Stimulated activated CD4-positive, alpha-beta T cell treated with anti-CD3 and anti-CD28 coated beads, Interleukin-12 subunit alpha, Interleukin-12 subunit beta, amount 100 ng/mL, for 48 hours (primary cell): ENCODE measurements at regions not wholly inside any gene's neighbourhood (a gene's known extent, or its start where the extent isn't known, plus 50 kb on each side); places are given as distances from the start of the nearest gene placed in this dataset.

Source experiments
- DNase-seq, 3 donors: peaks; one replicate each; pipeline ENCODE4 v3.0.0-alpha.2; 2020; ENCODE audit warnings: low read depth in 2 of 3, low spot score in 1 of 3

DNA sequence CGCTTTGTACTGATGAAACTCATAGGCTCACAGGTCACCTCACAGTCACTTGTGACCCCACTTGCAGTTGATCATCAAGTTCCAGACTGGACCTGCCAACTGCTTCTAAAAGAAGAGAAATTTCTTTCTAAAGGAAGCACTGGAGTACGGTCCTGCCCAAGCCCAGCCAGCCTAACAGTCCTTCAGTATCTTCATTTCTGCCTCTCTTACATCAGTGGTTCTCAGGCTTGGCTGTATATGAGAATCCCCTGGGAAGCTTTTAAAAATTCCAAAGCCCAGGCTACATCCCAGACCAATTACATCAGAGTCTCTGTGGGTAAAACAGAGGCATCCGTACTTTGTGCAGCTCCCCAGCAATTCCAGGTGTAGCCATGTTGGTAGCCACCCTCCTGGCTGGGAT, 282.1 kb downstream of the NFIB start:
- no peak for DNase-seq

DNA sequence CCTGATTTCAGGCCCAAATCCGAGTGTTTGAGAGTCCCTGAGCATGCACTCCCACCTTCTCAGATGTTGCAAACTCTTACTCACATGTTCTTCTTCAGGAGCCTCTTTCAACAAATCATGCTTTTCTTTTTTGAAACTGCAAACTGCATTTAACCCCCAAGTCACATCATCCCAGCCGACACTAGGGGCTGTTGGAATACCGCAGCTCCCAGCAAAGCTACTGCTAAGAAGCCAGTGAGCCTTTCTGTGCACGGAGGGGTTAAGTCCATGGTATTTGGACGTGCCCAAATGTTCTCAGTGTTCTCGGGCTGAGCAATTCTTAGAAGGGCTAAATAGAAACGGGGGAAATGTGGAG, 282.9 kb downstream of the NFIB start:
- DNase-seq = no peak

DNA sequence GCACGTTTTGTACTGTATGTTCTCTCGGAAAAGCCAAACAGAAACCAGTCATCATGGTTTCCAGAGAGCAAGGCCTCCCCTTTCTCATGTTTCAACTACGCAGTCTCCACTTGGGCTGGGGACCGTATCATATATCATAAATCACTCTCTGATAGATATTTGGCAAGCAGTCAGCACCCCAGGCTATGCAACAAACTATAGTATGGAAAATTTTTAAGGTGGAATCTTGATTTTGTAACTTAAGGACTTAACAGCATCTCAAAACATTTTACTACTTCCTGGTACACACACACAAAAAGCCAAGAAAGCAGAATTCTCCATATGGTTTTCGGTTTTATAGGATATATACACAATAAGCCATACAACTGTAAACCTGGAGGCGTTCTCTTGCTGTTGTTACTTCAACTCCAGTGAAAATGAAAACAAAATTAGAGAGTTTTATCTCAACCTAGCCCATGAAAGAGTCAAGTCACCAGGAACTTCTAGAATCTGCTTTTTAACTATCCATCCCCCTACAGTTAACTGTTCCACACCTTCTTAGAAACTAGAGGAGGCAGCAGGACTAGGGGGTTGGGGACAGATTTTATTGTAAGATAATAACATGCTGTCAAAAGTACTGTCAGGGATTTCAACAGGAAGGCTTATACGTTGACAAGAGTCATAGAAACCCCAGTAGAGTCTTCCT, 283.4 kb downstream of the NFIB start:
- DNase-seq = no peak

DNA sequence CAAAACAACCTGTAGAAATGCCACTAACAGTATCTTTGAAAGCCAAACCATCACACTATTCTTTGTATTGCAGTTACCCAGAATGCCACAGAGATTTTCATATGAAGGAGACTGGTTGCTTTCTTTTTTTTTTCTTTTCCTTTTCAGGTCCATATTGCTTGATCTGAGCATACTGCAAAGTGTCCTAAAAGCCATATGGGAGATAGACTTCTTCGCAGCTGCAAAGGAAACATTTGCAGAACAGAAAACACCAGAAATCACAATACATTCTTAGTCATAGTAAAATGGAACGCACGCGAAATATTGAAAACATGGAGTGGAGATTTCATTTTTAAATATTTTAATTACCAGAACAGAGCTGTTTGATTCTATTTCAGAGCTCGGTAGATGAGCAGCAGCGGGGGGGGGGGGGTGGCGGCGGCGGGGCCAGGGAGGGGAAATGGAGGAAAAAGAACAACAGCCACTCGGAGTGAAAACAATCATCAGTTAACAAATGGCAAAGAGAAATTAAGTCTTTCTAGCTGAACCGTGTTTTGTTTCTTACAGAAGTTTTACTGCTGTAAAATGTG, 284.1 kb downstream of the NFIB start:
- no peak for DNase-seq

DNA sequence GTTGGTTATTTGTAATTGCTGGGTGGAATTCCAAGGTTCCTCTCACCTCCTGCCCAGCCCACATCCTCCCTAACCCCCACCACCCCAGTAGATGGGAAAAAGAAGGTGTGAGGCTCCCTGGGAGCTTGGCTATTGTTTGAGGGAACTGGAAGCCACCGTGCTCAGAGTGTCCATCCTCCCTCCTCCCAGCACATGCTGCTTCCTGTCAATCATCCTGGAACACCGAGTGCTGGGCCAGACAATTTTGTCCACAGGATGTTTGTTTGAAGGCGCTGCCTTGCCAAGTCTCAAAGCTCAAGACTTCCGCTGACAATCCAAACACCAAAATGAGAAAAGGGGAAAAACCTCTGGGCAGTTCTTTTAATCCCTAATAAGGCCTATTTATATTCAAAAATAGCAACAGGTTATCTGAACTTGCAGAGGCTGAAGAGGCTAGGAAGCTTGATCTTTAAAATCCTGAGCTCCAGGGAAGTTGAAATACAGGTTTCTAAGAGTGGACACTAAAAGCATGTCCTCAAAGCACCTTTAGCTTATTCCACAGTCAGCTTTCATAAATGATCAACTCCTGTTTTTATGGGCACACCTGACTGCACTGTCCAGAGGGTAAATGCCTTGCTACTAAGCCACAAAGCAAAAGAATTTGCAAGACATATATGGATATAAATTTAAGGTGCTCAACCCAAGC, 286.7 kb downstream of the NFIB start:
- no peak for DNase-seq

DNA sequence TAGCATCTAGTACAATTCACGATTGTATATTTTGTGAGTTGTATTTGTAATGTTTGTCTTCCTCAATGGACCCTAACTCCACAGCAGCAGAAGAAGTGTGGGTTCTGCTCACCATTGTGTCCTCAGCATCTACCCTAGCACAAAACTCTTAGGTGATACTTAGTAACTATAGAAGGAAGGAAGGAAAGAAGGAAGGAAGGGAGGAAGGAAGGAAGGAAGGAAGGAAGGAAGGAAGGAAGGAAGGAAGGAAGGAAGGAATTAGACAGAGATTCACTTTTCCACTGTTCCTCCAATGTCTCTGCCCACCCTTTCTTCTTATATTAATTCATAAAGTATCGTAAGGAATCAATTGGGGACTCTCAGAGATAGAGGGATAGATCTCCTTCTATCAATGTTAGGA, 288.2 kb downstream of the NFIB start:
- no peak for DNase-seq

DNA sequence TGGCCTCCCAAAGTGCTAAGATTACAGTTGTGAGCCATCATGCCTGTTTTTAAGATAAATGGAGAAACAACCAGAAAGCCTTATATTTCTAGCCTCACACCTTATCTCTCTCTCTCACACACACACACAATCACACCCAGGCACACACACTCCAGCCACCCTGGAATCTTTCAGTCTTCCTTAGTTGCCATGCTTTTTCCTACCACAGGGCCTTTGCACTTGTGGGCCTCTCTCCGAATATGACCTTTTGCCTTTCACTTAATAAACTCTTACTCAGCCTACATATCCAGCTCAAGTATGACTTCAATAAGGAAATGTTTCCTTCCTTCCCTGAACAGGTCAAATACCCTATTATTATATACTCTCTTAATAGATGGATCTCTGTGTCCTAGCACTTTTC, 290.7 kb downstream of the NFIB start:
- no peak for DNase-seq

DNA sequence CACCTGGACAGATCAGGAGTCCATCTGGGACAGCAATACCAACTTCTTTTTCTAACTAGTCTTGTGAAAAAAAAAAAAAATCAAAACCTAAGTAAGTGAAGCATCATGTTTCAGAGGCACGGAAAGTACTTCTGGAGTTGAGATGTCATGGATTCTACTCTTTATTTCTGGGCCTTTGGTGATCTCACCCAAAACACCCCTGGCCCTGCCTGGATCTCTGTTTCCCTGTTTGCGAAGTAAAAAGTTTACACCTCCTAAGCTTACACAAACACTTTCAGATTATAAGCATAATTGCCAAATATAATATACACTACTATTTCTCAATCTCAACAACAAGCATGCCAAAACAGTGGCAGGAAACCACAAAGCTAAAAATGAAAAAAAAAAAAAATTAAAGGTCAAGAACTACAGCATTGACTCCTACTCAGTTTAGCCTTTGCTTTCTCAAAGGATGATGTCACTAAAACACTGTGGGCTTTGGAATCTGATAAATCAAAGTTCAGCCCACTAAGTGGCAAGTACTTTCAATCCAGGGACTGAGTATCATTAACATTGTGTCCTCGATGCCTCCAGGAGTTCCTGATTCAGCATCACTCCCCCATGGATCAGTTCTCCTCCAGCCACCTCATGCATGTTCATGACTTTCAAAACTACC, 291.9 kb downstream of the NFIB start:
- DNase-seq = no peak

DNA sequence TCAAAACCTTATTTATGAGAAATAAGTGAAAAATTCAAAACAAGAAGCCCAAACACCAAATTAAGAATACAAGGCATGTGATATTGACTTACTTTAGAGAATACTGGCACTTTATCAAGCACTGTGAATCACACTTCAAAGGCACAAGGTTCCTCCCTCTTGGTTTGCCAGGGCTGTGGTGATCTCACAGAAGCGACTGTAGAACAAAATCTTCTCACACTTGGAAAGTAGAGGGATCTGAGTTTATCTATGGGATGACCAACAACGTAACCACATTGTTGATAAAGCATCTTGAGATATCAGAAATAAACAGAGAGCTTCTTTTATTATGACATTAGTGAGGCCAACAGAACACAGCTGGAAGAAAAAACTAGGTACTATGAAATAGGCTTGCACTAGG, 295.9 kb downstream of the NFIB start:
- DNase-seq = no peak

DNA sequence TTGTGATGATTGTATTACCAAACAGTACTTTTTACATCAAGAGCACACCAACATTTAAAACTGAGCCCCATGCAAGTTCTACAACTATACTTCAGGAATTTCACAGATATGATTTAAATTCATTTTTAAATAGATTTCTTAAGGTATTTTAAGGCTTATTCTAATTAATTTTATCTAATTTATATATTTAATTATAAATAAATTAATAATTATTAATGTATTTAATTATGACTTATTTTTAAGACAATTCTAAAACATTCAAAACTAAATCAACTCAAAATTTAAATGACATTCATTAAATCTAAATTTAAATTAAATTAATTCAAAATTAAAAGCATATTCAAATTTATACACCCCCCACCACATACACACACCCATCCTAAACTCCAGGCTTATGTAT, 299.2 kb downstream of the NFIB start:
- DNase-seq = no peak

DNA sequence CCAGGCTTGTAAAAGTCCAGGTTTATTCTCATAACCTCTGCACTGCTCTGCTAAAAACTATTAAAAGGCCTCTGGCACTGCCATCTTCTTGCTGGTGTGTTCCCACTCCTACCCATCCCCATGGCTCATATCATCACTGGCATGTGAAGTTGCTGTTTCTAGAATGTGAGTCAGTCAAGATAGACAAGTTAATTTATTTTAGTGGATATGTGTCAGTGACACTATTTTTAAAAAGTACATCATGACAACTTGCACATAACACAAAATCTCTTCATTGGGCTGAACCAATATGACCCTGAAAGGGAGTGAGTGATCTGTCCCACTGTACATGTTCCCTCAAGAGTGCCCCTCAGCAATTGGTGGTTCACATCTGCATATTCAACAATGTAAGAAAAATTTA, 299.7 kb downstream of the NFIB start:
- DNase-seq = no peak

DNA sequence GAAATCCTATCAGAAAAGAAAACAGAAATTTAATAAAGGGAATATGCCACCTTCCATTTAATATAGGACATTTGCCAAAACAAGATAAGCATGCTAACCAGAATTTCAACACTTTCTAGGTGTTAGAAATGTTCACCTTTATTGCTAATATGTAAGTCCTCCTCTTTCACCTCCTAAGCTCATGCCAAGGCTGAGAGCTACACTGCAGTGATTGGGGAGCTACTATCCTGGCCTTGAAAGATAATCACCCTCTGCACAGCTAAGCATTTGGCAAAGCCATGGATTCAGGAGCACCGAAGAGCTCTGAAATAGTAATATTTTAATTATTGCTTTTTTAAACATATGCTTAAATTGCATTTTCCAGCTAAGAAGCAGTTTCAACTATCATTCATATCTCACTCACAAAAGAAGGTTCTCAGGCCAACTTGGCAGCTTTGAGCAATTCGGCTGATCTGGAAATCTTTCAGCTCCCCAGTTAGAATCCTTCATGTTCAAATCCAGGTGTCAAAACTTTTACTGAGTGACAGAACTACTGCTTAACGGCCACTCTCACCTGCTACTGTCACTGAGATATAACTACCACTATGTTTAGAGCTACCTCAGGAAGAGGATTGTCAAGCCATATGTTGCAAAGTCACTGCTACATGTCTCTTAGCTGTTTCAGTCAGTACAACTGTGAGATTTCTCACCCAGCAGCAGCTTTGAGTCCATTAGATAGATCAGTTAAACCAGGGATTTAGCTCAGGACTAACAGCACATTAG, 302.0 kb downstream of the NFIB start:
- no peak for DNase-seq

DNA sequence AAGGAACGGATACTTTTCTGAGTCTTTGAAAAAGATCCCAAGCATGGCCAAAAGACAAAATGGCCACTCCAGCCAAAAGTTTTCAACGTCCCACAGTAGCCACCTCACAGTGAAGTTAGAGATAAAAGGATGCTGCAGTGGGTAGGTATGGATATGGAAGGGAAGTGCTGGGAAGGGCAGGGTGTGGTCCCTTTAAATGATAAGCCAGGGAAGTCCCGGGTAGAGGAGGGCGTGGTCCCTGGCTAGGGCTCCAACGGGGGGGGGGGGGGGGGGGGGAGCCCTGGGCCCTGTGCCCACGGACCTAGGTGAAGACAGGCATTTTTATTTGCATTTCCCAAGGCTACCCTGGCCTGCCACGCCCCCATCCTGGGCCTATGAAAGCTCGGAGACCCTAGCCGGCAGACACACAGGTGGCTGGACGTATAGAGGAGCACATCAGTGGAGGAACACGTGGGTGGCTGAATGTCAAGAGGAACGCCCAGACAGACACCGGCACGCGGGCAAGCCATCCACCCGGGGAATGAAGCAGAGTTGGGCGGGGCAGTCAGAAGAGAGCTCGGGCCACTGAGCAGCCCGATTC, 306.7 kb downstream of the NFIB start:
- DNase-seq = no peak

DNA sequence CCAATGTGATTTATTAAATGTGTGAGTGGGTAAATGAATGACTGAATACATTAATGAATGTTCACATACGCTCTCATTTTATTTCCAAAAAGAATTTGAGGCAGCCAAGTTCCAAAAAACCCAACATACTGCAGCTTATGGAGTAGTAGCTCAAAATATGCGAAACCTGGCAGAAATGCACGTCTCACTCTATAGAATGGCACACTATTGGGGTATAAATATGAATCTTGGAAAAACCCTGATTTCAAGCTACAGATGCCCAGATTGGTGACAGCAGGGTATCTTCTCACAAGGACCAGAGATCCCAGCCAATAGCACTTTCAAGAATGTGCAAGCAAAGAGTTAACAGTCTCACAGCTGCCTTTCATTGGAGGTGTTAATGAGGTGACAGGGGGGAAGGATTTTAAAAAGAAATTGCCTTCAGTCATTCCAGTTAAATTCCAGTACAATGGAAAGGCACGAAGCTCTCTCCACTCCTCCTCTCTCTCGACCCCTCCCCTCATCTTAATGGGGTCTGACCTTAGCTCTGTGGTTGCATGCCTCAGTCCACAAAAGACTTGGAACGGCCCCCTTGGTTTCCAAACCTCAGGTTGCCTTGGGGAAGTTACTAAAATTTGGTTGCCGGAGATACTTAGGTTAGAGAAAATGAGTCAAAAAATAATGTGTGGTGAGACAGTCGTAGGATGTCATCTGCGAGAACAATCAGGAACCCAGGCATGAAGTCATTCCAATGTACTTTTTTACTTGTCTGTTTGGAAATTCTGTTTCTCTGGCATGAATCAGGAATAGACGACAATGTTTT, 307.4 kb downstream of the NFIB start:
- DNase-seq = no peak

DNA sequence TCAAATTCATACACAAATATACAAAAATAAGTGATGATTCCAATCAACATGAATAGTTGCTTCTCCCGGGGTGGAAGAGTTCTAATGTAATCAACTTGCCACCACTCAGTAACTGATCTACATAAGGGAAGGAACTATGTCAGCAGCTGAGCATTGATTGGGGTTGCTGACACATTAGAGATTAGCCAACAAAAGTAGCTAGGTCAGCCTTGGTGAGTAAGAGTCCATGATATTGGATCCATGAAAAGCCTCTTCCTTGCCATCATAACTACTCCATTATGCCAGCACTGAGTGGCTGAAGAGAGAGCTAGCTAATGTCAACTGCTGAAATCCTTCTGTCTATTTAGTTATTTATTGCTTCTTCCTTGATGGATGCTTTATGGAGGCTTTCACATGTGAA, 309.8 kb downstream of the NFIB start:
- DNase-seq = no peak

DNA sequence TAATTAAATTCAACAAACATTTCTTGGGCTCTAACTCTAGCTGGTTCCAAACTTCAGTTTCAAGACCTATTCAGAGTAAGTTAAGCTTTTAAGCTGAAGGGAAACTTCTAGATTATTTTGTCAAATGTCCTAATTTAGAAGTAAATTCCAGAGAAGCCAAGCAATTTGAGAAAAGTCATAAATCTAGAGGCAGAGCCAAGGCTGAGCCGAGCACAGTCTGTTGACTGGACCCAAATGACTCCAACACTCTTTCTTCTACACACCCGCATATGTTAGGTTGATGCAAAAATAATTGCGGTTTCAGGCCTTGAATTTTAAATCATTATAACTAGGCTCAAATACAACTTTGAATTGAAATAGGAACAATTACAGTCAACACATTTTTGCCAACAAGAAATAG, 319.7 kb downstream of the NFIB start:
- no peak for DNase-seq

DNA sequence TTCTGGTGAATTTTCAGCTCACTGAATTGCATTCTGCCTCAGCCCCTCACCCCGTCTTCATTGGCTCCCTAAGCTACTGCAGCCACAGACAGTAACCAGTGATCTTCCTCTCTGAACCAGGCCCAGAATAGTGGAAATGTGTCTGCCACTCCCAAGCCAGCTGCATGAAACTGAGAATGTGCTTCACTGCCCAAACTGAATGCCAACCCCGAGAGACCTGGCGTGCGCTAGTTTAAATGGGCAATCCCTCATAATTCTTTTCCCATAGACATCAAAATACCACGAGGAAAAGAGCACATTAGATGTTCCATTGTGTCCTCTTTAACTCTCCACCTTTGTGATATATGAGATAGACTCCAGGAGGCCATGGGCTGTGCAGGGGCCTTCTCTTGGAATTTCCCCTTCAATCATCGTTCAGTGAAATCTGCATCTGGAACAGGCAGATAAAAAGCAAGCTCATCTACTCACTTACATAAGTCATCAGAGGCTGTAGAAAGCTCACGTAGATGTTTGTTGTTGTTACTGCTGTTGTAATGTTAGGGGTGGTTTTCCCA, 320.2 kb downstream of the NFIB start:
- DNase-seq = no peak

DNA sequence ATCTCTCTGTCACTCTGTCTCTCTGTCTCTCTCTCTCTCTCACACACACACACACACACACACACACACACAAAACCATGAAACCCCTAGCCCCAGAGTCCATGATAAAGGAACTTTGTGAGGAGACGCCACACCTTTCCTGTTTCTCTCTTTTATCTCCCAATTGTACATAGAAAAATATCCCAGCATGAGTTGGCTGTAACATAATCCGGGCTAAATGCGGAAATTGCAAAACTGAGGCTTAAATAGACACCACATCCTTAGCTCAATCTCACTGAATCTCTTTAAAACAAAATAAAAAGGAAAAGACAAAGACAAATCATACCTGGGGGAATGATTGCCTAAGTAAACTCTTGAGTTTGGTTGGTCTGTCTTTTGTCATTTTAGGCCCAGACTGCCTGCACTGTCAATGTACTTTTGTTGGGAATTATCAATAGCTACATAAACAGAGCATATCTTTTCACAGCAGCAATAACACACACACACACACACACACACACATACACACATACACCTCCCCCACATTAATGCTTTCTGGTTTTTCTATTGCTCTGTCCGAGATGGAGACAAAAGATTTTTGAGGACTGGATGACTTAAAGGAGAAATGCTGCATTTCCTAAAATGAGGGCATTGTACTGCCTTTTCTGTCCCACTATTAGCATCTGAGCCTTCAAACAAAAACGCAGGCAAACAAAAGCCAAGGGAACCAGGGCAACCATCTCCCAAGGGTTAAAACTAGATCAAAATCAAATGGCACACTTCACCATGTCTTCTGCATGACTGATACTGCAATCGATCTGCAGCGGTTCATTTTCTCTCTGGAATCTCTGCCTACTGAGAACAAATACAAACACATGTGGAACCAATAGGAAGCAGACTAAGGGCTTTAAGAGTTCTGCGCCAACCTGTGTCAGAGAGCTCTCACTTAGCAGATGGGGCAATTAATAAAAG, 321.5 kb downstream of the NFIB start:
- no peak for DNase-seq

DNA sequence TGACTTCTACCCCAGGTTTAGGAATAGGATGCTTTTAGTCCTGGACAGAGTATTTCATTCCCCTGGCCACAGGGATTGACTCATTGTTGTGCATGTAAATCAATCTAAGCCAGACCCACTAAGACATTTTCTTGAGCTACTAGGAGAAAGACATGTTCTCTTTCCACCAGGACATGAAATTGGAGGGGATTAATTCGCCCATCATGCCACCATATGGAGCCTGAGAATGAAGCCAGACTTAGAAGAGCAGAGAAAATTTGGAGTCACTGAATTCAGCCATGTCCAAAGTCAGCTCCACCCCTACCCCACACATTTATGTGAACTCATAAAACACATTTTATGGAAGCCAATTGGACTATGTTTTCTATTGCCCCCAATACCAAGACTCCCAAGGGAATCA, 322.5 kb downstream of the NFIB start:
- no peak for DNase-seq
